Type B pancreatic cell (in vitro differentiated cells): ENCODE measurements at regions not wholly inside any gene's neighbourhood (a gene's known extent, or its start where the extent isn't known, plus 50 kb on each side); places are given as distances from the start of the nearest gene placed in this dataset.

Experiments
- DNase-seq: peaks from one replicate; pipeline ENCODE4 v3.0.0; 2021; ENCODE audit warnings: mixed read lengths; ENCODE audit not compliant: unreplicated experiment; ENCODE audit errors: extremely low spot score
- H3K27ac Mint-ChIP-seq: 2 replicates; pipeline ENCODE4 v1.8.0; 2021; ENCODE audit warnings: mild to moderate bottlenecking, mixed read lengths
- H3K27me3 Mint-ChIP-seq: 2 replicates; pipeline ENCODE4 v1.8.0; 2021; ENCODE audit warnings: mixed read lengths
- H3K36me3 Mint-ChIP-seq: 2 replicates; pipeline ENCODE4 v1.8.0; 2021; ENCODE audit warnings: mixed read lengths
- H3K4me1 Mint-ChIP-seq: one replicate; pipeline ENCODE4 v1.8.0; 2021; ENCODE audit warnings: mixed read lengths; ENCODE audit not compliant: unreplicated experiment
- H3K4me3 Mint-ChIP-seq: 2 replicates; pipeline ENCODE4 v1.8.0; 2021; ENCODE audit warnings: mild to moderate bottlenecking, mixed read lengths
- H3K9me3 Mint-ChIP-seq: 2 replicates; pipeline ENCODE4 v1.8.0; 2021; ENCODE audit warnings: mixed read lengths
- TF ChIP-seq, protein P1 (sequence below): fragments of 200-600 bp; sonication (generic); conservative IDR thresholded peaks from 2 replicates; pipeline ENCODE4 v1.5.0; 2021; ENCODE audit warnings: antibody characterized with exemption, mild to moderate bottlenecking

DNA sequence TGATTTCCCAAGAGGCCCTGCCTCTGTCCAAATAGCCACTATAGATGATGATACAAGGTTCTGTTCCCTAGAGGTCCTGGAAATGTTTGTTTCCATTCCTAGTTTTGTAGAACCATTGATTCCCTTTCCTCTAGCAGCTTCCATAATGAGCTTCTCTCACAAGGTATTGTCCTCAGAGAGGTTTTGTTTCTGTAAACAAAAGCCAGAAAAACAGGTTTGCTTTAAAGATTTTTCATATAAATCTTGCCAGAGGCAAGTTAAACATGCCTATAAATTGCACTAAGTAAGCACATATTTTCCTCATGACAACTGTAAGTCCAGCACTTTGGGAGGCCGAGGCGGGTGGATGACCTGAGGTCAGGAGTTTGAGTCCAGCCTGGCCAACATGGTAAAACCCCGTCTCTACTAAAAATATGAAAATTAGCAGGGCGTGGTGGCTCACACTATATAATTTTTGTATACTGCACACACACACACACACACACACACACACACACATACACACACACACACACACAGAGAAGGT, 1787.7 kb downstream of the EFNA5 start:
- Mint-ChIP-seq H3K27ac (peak overlapping the region; percentile 72), H3K4me1 (peaks cover 7% of the 10 kb centered on the region), H3K27me3 (no peaks in the 10 kb centered on the region), H3K4me3 (no peak overlapping the region), H3K36me3 (no peaks in the 10 kb centered on the region), H3K9me3 (no peaks in the 10 kb centered on the region)
- TF ChIP-seq, protein P1, sequence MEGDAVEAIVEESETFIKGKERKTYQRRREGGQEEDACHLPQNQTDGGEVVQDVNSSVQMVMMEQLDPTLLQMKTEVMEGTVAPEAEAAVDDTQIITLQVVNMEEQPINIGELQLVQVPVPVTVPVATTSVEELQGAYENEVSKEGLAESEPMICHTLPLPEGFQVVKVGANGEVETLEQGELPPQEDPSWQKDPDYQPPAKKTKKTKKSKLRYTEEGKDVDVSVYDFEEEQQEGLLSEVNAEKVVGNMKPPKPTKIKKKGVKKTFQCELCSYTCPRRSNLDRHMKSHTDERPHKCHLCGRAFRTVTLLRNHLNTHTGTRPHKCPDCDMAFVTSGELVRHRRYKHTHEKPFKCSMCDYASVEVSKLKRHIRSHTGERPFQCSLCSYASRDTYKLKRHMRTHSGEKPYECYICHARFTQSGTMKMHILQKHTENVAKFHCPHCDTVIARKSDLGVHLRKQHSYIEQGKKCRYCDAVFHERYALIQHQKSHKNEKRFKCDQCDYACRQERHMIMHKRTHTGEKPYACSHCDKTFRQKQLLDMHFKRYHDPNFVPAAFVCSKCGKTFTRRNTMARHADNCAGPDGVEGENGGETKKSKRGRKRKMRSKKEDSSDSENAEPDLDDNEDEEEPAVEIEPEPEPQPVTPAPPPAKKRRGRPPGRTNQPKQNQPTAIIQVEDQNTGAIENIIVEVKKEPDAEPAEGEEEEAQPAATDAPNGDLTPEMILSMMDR: no peak
- no peak for DNase-seq

DNA sequence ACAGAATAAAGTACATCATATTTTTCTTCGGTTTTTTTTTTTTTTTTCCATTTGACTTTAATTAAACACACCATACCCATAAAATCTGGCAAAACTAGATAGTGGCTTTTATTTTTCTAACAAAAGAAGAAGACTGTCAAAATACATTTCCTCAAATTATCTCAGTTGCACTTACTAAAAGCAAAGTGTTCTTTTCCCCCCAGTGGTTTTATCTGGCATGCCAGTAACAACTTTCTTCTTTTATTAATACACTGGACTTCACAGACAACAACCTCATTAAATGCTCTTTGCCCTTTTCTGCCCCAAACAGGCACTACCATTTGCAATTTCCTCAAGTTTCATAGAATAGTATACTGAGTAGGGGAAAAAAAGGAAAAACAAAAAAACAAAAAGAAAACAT, 1792.3 kb downstream of the EFNA5 start:
- no peak overlapping the region for H3K4me3 Mint-ChIP-seq

DNA sequence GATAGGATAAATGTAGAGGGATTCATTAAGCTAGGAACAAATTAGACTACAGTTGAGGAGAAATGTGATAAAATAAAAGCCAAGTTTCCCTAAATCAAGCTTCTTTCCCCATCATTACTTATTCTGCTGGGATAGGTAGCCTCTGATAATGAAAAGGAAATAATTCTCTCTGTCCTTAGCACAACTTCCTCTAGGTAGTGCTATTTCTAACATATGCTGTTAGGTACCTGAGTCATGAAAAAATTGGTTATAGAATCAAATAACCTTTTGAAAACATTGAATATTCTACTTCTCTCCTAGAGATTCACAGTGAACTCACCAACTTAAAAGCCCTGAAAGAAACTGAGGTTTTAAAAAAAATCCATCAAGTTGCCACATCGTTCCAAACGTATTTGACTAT, 1793.1 kb downstream of the EFNA5 start:
- TF ChIP-seq, protein P1: no peak
- no peaks in the 10 kb centered on the region for H3K36me3 Mint-ChIP-seq
- peaks cover 7% of the 10 kb centered on the region for H3K4me1 Mint-ChIP-seq
- H3K27ac Mint-ChIP-seq: no peak overlapping the region
- H3K4me3 Mint-ChIP-seq: no peak overlapping the region
- H3K9me3 Mint-ChIP-seq: peaks cover 5% of the 10 kb centered on the region
- no peak for DNase-seq
- no peaks in the 10 kb centered on the region for H3K27me3 Mint-ChIP-seq

More for the DNA sequence above, 1792.3 kb downstream of the EFNA5 start:
- DNase-seq: no peak
- Mint-ChIP-seq H3K36me3 (no peaks in the 10 kb centered on the region), H3K4me1 (peaks cover 7% of the 10 kb centered on the region), H3K27ac (no peak overlapping the region), H3K9me3 (peaks cover 5% of the 10 kb centered on the region), H3K27me3 (no peaks in the 10 kb centered on the region)
- TF ChIP-seq, protein P1: peak; percentile 51

DNA sequence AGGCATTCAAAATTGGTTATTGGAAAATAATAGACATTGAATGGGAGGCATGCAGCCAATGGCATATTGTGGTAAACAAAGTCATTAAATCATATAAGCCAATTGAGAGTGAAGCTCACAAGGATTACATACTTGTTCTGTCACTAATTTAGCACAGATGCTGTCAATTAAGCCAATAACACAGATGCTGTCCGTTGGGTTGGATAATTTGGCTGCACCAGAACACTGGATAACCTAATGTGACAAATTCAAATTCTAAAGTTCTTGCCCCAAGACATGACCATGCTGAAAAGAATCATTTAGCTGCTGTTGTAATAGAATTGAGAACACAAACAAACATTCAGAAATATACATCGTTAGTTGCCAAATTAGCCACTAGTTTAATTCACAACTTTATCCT, 1796.4 kb downstream of the EFNA5 start:
- DNase-seq: no peak
- no peaks in the 10 kb centered on the region for H3K27me3 Mint-ChIP-seq
- no peaks in the 10 kb centered on the region for H3K36me3 Mint-ChIP-seq
- TF ChIP-seq, protein P1: no peak
- peaks cover 5% of the 10 kb centered on the region for H3K9me3 Mint-ChIP-seq
- H3K27ac Mint-ChIP-seq: no peak overlapping the region
- no peak overlapping the region for H3K4me3 Mint-ChIP-seq
- peaks cover 7% of the 10 kb centered on the region for H3K4me1 Mint-ChIP-seq

DNA sequence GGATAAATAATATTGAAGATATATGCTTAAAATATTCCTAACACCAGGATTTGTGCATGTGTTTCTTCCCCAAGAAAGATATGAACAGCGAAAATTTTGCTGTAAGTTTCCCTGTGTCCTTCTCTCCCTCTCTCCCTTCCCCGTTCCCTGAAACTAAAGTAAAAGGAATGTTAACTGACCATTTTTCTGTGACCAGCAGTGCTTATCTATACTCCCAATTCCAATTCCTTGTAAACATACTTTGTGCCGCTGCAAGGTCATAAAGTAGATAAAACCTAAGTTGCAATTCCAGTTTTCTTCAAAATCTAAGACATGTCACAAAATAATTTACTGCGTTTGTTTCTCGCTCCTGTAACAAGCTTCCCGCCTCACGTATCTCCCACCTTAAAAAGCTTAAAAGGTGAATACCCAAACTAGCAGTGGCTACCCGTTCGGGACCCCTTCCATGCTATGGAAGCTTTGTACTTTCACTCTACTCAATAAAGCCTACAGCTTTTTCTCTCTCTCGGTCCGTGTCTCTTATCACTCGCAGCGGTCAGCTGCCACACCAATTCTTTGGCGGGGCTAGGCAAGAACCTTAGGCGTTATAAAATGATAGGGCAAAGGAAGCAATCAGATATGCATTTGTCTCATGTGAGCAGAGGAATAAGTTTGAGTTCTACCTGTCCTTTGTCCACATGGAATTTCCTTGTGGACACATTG, 1798.0 kb downstream of the EFNA5 start:
- DNase-seq: no peak
- Mint-ChIP-seq H3K36me3 (no peaks in the 10 kb centered on the region), H3K4me1 (no peaks in the 10 kb centered on the region), H3K9me3 (peaks cover 5% of the 10 kb centered on the region), H3K27ac (no peak overlapping the region), H3K4me3 (peak overlapping the region; percentile 57), H3K27me3 (no peaks in the 10 kb centered on the region)
- TF ChIP-seq, protein P1: no peak
